Upper lobe of right lung (tissue), 1 donor: ENCODE measurements at regions not wholly inside any gene's neighbourhood (a gene's known extent, or its start where the extent isn't known, plus 50 kb on each side); places are given as distances from the start of the nearest gene placed in this dataset.

Source experiments
- ATAC-seq: fragments of 200-7000 bp; cut with Tn5 transposase; one replicate; pipeline ENCODE4 v1.9.1; 2020; ENCODE audit warnings: mild to moderate bottlenecking, moderate library complexity
- DNase-seq: peaks from one replicate; pipeline ENCODE4 v3.0.0-alpha.2; 2020
- H3K27ac ChIP-seq: fragments of 200-600 bp; one replicate; pipeline ENCODE4 v1.8.0; 2022
- H3K27me3 ChIP-seq: fragments of 200-600 bp; one replicate; pipeline ENCODE4 v1.8.0; 2022; ENCODE audit warnings: mild to moderate bottlenecking
- H3K36me3 ChIP-seq: fragments of 200-600 bp; one replicate; pipeline ENCODE4 v1.8.0; 2022
- H3K4me1 ChIP-seq: fragments of 200-600 bp; one replicate; pipeline ENCODE4 v1.8.0; 2022
- H3K4me3 ChIP-seq: fragments of 200-600 bp; one replicate; pipeline ENCODE4 v1.8.0; 2022; ENCODE audit warnings: mild to moderate bottlenecking
- H3K9me3 ChIP-seq: fragments of 200-600 bp; one replicate; pipeline ENCODE4 v1.8.0; 2022
- CTCF ChIP-seq: fragments of 200-600 bp; IDR thresholded peaks from one replicate; pipeline ENCODE4 v1.8.0; 2022; ENCODE audit warnings: antibody characterized with exemption
- intact Hi-C: fragments of 100-400 bp; cut with DNase I; formaldehyde crosslinking; loops from one replicate; pipeline ENCODE4 v1.11.0; 2022
- donor health status: DM: no; HTN: yes; CAD: no; lungs with severe emphysema.

GRCh38 chr5:13454050-13454449 lies 490.4 kb downstream of the DNAH5 start:
- Histone ChIP-seq H3K27me3 (no peaks in the 10 kb centered on the region), H3K27ac (no peak overlapping the region), H3K4me3 (no peak overlapping the region), H3K4me1 (no peaks in the 10 kb centered on the region), H3K36me3 (no peaks in the 10 kb centered on the region), H3K9me3 (no peaks in the 10 kb centered on the region)
- intact Hi-C loops = no loop called here
- no peak for ATAC-seq
- DNase-seq = no peak
- no peak for TF ChIP-seq CTCF

GRCh38 chr5:13448843-13449242 lies 495.6 kb downstream of the DNAH5 start:
- intact Hi-C loops = no loop called here
- ATAC-seq (no peak), DNase-seq (no peak)
- H3K36me3 ChIP-seq = no peaks in the 10 kb centered on the region
- no peaks in the 10 kb centered on the region for H3K27me3 ChIP-seq
- H3K27ac ChIP-seq = no peak overlapping the region
- H3K4me1 ChIP-seq = no peaks in the 10 kb centered on the region
- no peak overlapping the region for H3K4me3 ChIP-seq
- no peaks in the 10 kb centered on the region for H3K9me3 ChIP-seq
- TF ChIP-seq CTCF = no peak

- H3K4me1 ChIP-seq = no peaks in the 10 kb centered on the region
- intact Hi-C loops = no loop called here
- H3K27me3 ChIP-seq = no peaks in the 10 kb centered on the region
- no peaks in the 10 kb centered on the region for H3K9me3 ChIP-seq
- no peak for ATAC-seq
- no peak for DNase-seq
- TF ChIP-seq CTCF = no peak
- H3K36me3 ChIP-seq = no peaks in the 10 kb centered on the region
- H3K27ac ChIP-seq = no peak overlapping the region
- no peak overlapping the region for H3K4me3 ChIP-seq
Measured at GRCh38 chr5:13439430-13439829, 505.1 kb downstream of the DNAH5 start.

- H3K4me3 ChIP-seq = no peak overlapping the region
- H3K4me1 ChIP-seq = no peaks in the 10 kb centered on the region
- intact Hi-C loops = no loop called here
- H3K9me3 ChIP-seq = no peaks in the 10 kb centered on the region
- DNase-seq = no peak
- TF ChIP-seq CTCF = no peak
- ATAC-seq = no peak
- H3K36me3 ChIP-seq = no peaks in the 10 kb centered on the region
- no peaks in the 10 kb centered on the region for H3K27me3 ChIP-seq
- H3K27ac ChIP-seq = no peak overlapping the region
Measured at GRCh38 chr5:13427827-13428557, 516.5 kb downstream of the DNAH5 start.

- H3K9me3 ChIP-seq = no peaks in the 10 kb centered on the region
- no peak for DNase-seq
- H3K4me3 ChIP-seq = no peak overlapping the region
- H3K4me1 ChIP-seq = no peaks in the 10 kb centered on the region
- no peak for ATAC-seq
- no peak for TF ChIP-seq CTCF
- intact Hi-C loops = no loop called here
- H3K27me3 ChIP-seq = no peaks in the 10 kb centered on the region
- no peaks in the 10 kb centered on the region for H3K36me3 ChIP-seq
- H3K27ac ChIP-seq = no peak overlapping the region
Measured at GRCh38 chr5:13412040-13412595, 532.4 kb downstream of the DNAH5 start.
